ENCODE measurements at regions not wholly inside any gene's neighbourhood (a gene's known extent, or its start where the extent isn't known, plus 50 kb on each side); places are given as distances from the start of the nearest gene placed in this dataset.

DNA sequence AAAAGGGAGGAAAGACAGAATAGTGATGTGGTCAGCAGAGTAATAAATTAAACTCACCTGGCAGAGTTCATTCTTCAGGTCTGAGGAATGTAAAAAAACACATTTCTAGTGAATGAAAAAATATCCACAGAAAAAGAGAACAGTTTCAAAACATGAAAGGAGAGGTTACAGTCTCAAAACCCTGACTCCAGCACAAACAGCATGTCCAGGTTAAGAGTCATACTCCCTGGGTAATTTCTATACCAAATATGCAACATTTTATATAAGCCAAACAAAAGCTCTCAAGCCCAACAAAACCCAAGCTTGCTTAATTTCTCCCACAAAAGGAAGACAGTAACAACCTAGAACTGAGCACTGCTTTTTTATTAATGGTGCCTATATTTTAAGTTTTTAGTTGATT is 173.0 kb downstream of the NTMT2 start:
- no peak for DNase-seq

DNA sequence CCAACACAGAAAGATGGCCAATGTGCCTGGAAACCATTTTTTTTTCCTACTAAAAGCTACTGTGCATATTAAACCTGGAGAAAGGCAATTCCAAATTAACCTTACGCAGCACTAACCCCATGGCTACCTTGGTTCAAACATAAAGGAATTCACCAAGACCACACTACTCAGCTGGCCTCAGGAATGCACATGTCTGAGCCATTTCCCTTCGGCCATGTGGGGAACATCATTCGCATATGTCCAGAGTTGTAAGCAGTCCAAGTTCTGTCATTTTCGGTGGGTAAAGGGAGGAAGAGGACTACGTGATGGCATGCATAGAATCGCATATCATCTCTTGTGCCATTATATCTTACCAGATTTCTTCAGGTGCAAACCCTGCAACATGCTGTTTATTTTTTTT is 175.4 kb downstream of the NTMT2 start:
- no peak for DNase-seq

DNA sequence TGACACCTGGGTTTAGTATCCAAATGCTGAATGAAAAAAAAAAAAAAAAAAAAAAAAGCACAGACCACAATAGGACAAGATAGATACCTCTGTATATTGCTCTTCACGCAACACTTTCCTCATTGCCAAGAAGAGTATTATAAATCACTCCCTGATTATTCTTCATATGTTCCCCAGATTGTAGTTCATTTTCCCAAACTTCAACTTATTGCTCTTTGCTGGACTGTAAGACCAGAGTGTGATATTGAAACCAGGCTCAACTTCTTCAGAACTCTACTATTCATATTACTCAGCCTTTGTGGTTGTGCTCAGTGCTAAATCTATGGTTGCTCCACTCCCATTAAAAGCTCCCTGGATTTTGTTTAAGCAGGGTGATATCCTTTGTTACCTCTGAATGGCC is 180.4 kb downstream of the NTMT2 start:
- no peak for DNase-seq

DNA sequence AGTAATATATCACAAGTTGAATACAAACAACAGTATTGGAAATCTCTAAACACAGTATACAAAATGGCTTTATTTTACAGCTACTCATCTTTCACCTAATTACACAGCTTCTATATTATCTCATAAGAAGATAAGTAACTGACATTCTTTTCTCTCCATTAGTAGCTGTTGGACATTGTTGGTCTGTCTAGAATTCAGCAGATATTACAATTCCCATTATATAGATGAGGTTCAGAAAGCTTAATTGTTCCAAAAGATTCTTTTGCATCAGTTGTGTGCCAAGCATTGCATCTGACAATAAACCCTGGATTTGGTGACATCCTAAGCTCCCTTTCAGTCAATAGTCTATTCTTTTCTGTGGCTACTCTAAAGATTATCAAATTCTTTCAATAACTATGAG is 187.0 kb downstream of the NTMT2 start:
- DNase-seq: no peak

DNA sequence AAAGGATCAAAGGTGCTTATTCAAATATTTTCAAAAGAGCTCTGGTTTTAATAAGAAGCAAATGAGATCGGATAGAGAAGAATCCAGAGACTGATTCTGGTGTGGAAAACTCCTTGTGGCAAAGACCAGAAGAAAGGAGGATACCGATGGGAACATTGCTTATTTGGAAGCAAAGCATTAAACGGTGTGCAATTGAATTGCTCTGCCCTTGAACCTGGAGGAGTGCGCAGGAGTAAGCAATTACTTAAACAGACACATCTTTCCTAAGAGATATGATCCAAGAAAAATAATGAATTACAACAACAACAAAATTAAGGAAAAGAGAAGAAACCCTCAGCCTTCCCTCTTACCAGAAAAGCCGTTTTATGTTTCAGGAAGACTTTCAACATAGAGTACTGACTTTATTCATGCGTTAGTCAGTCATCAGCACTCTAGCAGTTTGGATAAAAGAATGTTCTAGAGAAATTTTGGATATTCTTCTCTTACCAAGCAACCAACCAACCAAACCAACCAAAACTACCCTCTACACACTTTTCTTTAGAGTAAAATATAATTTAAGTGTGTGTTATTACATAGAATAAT is 191.7 kb downstream of the NTMT2 start:
- no peak for DNase-seq

DNA sequence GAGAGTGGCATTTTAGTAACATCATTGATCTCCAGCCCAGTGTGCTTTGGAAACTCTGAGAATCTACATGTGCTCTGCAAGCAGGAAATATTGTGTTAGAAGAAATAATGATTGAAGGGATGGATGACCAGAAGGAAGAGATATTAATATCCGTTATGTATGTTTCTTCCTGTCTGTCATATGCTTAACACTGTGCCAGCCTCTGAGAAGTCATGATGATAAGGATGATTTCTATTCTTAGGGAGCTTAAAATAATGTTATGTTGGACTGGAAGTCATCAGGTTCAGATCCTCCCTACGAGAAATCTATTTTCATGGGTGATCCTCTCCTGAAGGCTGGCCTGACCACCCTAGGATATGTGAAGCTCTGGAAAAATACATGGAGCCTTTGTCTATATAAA is 192.4 kb upstream of the GORAB start:
- DNase-seq: no peak

DNA sequence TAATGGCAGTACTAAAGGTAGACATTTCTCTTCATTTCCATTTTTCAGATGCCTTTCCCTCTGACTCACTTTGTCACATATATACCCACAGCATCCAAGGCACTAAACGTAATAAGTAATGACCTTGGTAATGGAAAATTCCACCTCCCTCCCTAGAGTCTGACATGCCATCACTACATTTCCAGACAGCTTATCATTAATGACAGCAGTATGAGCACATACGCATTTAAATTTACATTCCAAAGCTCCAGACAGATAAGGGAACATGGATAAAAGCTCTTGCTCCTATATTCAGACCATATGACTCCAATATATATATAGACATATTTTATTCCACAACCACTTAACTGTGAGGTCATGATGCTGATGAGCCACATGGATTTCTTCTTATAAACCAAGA is 191.7 kb upstream of the GORAB start:
- no peak for DNase-seq

DNA sequence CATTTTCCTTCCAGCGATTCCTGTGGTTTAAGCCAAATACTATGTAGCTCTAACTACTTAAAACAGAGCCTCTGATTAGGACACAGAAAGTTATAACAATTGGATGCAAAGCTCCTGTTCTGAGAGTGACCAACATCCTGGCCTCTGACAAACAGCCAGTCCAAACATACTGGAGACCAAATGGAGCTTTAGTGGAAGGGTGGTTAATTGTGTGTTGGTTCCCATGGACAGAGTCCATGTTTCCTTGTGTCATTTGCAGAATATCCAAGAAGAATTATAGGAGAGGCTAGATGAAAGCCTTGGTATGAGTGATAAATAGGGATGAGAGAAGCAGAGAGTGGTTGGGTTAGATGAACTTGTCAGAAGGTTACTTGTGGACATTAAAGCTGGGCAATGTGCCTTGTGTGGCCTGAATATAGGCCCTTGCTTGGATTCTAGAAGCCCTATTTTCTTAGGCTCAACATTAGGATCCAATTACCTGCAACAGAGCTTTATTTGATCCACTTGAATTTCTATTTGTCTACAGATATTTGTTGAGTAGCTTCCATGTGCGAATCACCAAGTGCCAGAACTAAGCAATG is 180.5 kb upstream of the GORAB start:
- DNase-seq: no peak

DNA sequence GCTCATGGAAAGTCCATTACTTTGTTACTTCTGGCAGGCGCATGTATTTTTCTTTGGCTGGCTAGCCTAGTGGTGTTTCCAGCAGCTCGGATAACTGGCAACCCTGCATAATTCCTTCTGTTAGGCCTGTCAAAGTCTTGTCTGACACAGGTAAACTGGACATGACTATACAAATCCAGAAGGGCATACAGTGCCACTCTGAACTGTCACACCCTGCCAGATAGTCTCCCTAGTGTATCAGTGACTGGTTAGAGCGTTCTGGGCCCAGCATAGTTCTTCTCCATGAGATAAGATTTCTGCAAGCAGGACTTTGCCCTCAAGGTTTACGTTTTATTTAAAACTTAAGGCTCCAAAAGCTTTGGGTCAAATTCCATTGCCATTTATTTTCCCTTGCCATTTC is 177.7 kb upstream of the GORAB start:
- no peak for DNase-seq

DNA sequence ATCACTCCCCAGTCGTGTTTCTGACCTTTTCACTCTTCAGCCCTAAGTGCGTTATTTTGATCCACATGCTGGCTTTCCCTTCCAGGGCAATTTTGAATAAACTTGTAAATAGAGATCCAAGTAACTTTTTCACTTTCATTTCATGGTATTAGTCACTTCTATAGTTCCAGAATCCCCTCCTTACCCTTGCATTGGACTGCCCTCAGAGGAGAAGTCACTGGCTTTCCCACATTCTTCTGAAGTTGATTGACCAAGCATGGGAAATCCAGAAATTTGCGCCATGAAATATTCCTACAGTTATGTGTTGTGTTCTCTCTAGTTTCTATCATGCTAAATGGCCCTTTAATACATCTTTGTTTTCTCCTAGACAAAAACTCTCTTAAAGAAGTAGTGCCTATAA is 177.3 kb upstream of the GORAB start:
- DNase-seq: no peak

DNA sequence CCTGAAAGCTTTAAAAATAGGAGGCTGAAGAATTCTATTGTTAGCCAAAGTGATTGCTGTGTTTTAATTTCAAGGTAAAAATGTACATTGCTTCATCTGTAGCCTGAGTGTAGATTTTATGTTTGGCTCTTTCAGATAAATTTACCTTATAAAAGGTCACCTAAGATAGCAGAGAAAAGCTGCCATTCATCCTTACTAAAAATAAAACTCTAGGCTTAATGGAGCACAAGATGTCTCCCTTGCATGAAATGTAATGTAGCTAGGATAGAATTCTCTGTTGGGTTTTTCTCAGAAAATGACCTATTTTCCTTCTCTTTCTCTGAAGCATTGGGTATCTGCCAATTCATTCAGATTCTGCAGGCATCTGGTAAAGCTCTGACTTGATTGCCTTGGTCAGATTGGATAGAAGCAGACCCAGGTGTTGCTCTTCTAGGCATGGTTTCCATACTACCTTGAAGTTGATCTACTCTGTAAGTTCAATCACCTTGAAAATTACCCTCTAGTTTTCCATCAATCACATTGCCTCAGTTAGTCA is 176.6 kb upstream of the GORAB start:
- no peak for DNase-seq

DNA sequence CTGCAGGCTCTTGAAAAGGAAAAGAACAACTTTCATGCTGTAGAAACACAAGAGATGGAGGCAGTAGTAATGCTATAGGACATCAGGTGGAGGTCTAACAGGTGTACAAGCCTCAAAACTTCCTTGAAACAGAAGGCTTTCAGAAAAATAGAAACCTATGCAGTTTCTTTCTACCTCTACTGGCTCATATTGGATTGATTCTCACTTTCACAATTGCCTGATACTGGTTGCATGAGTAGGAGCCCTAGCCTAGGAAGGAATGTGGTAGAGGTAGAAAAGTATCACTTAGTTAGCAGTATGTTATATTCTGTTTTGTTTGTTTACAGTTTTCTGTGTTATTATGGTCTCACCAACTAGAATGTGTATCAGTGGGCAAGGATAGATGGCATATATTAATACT is 175.4 kb upstream of the GORAB start:
- DNase-seq: no peak

DNA sequence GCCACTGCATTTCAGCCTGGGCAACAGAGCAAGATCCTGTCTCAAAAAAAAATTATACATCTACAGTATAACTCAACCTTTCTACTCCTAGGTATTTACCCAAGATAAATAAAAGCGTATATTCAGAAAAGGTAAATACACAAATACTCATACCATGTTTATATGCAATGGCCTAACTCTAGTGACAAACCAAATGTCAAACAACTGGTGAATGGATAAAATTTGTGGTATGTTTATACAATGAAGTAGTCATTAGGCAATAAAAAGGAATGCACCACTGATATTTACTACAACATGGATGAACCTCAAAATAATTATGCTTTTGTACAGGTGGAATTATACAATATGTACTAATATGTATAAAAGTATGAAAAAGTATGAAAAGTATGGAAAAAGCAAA is 174.2 kb upstream of the GORAB start:
- no peak for DNase-seq

DNA sequence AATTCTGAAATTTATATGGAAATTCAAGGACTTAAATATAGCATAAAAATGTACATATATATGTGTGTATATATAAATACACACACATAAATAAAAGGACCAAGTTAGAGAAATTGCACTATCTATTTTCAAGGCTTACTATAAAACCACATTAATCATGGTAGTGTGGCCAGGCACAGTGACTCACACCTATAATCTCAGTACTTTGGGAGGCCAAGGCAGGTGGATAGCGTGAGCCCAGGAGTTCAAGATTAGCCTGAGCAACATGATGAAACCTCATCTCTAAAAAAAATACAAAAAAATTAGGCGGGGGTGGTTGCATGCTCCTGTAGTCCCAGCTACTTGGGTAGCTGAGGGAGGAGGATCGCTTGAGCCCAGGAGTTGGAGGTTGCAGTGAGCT is 171.4 kb upstream of the GORAB start:
- no peak for DNase-seq

DNA sequence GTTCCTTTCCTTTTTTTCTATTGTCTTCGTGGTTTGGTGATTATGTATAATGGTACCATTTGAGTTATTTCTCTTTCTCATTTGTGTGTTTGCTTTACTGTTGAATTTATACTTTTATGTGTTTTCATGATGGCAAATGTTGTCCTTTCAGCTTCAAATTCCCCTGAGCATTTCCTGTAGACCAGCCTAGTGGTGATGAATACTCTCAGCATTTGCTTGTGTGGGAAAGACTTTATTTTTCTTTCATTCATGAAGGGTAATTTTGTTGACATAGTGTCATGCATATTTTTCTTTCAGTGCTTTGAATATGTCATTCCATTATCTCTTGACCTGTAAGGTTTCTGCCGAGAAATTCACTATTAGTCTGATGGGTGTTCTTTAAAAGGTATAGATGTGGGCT is 166.6 kb upstream of the GORAB start:
- DNase-seq: no peak

DNA sequence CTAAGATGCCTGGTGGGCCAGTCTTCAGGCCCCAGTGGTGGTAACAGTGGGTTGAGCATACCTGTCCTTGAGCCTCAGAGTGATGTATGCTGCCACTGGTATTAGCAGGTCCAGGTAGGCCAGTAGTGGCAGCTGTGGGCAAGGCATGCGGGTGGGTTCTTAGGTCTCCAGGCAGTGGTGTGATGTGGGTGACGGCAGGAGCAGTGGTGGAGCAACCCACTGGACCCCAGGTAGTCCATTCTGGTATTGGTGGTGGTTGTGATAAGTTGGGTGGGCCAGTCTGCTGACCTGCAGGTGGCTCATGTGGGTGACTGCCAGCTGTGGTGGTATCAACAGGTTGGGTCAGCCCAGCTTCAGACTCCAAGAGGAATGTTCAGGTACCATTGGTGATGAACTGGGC is 165.0 kb upstream of the GORAB start:
- no peak for DNase-seq

DNA sequence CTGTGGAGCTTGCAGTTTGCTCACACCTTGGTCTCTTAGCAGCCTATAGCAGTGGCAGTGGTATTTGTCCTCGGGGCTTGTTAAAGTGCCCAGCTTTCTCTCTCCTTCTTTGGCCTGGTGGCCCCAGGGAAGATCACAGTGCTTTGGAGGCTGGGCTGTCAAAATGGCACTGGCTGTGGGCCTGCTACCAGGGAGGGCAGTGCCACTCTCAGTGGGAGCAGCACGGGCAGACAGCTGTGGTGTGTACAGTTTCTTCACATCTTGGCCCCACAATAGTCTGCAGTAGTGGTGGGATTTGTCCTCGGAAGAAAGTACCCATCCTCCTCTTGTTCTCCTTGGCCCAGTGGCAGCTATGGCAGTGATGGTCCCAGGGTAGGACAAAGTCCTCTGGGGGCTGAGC is 164.4 kb upstream of the GORAB start:
- DNase-seq: no peak

DNA sequence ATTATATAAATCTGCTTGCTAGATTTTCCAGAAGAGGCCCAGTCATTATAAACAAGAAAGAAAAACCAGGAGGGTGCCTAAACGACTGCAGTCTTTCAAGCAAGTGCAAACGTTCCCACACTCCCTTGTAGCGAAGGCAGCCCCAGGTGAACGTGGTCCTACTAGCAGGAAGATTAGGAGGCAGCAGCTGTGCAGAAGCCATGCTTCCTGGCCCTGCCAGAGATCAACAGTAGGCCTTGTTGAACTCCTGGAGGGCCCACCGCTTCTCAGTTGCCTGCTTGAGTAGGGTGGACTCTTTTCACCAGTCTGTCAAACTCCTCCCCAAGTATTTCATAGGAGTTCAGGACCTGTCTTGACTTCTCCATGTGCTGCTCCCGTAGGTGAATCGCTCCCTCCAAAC is 163.0 kb upstream of the GORAB start:
- DNase-seq: no peak

DNA sequence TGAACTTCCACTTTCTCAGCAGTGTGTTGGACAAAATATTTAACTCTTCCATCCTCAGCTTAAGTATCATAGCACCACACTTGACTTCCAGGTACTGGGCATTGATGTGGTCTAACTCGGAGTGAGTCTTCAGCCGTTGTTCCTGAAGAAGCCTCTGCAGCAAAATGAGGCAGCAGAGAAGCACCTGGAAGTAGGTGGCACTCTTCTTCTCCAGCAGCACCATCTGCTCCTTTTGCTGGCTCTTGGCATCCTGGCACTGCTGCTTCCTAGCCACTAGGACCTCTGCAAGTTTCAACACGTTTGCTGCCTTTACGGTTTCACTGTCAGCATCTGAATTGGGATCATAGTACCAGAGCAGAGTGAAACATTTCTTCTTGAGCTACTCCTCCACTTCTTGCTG is 162.5 kb upstream of the GORAB start:
- no peak for DNase-seq

DNA sequence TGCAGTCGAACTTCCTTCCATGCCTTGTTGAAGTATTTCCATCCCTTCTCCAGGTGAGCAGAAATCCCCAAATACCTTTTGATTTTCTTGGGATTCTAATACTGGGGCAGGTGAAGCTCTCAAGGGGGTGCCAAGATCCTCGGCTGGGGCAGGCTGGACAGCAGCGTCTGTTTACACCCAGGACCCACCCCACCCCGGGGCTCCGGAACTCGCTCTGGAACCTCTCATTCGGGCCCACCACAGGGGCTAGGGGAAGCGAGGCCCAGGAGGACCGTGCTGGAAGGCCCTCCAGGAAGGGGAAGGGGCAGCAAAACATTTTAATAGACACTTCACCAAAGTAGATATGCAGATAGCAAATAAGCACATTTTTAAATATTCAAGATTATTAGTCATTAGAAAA is 161.9 kb upstream of the GORAB start:
- no peak for DNase-seq

DNA sequence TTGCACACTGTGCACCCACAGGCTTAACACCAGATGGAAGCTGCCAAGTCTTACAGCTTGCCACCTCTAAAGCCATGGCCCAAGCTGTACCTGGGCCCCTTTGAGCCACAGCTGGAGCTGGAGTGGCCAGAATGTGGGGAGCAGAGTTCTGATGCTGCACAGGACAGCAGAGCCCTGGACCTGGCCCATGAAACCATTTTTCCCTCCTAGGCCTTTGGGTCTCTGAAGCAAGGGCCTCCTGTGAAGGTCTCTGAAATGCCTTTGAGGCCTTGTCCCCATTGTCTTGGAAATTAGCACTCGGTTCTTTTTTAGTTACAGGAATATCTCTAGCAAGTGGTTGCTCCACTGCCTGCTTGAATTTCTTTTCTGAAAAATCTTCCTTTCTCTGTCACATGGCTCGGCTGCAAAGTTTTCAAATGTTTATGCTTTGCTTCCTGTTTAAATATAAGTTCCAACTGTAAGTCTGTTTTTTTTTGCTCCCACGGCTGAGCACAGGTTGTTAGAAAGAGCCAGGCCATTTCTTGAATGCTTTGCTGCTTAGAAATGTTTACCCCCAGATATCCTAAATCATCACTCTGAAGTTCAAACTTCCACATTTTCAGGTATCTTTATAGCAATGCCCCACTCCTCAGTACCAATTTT is 156.8 kb upstream of the GORAB start:
- DNase-seq: no peak

DNA sequence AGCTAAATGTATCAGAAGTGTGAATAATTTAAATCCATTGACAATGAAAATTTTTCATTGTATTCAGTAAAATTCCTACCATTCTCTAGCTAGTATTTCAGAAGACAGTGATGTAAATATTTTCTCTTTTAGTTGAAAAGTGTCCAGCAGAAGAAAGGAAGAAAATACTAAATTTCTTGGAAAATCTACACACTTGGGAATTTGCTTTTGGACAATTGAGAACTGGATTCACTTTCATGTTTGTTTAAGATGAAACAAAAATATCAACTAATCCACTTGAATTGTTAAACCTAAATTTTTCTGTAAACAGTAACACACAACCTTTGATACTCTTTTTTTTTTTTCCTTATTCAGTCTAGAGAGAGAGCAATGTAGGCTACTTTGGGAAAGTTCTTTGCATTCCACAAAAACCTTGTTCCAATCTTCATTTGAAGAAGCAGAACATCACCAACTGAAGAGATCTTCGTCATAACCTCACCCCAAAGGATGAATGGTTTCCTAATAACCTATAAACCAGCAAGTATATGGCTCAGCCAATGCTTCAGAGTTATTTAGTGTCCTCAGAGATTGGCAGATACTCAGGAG is 155.1 kb upstream of the GORAB start:
- DNase-seq: no peak

DNA sequence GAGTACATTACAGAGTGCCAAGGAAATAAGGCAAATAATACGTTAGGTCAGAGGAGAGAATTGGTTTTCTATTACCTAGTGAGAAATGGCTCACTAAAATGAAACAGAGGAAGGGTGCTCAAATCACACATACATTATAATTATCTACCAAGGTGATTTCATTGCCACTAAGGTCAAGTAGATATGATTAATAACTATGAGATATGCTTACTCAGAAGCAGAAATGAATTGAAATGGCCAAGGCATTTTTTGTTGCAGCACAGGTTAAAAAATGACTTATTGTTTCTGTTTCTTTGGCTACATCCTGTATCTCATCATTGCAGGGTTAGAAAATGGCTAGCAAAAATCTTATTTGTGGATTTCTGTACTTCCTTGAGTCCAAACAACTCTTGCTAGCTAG is 154.5 kb upstream of the GORAB start:
- DNase-seq: no peak

DNA sequence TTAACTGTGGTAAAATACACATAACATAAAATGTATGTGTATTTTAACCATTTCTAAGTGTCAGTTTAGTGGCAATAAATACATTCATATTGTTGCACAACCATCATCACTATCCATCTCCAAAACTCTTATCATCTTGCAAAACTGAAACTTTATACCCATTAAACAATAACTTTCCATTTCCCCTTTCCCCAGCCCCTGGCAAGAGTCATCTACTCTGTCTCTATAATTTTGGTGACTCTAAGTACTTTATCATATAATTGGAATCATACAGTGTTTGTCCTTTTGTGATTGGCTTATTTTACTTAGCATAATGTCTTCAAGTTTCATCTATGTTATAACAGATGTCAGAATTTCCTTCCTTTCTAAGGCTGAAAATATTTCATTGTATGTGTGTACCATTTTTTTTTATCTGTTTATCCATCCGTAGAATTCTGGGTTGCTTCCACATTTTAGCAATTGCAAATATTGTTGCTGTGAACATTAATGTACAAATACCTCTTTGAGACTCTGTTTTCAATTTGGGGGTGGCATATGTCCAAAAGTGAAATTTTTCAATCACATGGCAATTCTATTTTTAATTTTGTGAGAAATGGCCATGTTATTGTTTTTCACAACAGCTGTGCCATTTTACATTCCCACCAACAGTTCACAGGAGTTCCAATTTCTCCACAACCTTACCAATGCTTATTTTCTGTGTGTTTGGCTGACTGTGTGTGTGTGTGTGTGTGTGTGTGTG is 153.9 kb upstream of the GORAB start:
- DNase-seq: no peak
